Stimulated activated CD4-positive, alpha-beta T cell treated with anti-CD3 and anti-CD28 coated beads, Interleukin-12 subunit alpha, Interleukin-12 subunit beta, amount 100 ng/mL, for 4 hours (primary cell): ENCODE measurements at regions not wholly inside any gene's neighbourhood (a gene's known extent, or its start where the extent isn't known, plus 50 kb on each side); places are given as distances from the start of the nearest gene placed in this dataset.

Experiments used
- DNase-seq: peaks from one replicate; pipeline ENCODE4 v3.0.0-alpha.2; 2020

DNA sequence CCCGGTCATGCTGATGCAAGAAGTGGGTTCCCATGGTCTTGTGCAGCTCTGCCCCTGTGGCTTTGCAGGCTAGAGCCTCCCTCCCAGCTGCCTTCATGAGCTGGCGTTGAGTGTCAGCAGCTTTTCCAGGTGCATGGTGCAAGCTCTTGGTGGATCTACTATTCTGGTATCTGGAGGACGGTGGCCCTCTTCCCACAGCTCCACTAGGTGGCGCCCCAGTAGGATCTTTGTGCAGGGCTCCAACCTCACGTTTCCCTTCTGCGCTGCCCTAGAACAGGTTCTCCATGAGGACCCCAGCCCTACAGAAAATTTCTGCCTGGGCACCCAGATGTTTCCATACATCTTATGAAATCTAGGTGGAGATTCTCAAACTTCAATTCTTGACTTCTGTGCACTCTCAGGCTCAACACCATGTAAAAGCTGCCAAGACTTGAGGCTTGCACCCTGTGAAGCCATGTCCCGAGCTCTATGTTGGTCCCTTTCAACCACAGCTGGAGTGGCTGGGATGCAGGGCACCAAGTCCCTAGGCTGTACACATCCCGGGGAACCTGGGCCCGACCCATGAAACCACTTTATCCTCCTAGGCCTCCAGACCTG is 238.4 kb upstream of the MDFIC2 start:
- peak; percentile 80 for DNase-seq

DNA sequence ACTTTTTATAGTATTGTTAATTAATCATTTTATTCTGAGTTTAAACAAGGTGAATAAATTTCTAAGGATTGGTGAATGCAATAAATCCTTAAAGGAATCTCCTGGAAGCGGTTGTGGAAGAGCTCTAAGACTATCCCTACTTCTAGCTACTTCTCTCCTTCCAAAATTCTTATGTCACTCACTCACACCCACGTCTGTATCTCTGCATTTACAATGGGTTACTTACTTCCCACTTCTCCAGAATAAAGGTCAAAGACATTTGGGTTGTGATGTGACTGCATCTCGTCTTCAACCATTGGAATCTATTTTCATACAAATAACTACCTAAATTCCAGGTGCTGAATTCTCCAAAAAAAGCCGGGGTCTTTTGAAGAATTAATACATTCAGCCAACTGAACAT is 234.2 kb upstream of the MDFIC2 start:
- DNase-seq: no peak

DNA sequence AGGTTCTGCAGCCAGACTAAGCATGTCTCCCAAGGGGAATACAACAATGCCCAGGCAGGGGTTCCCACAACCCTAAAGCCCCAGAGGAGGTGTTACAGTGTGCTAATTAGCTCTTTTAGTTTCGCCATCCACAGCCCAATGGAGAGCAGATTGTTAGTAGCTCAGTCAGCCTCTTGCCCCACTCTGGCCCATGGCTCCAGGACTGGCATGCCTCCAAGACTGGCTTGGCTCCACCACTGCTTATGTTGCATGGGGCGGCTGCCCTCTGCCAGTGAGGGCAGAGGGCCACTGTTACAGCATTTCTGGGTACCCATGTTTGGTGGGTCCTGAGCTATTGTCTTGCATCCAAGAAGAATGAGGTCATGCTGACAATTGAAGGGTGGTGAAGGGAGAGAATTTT is 231.1 kb upstream of the MDFIC2 start:
- DNase-seq: no peak

DNA sequence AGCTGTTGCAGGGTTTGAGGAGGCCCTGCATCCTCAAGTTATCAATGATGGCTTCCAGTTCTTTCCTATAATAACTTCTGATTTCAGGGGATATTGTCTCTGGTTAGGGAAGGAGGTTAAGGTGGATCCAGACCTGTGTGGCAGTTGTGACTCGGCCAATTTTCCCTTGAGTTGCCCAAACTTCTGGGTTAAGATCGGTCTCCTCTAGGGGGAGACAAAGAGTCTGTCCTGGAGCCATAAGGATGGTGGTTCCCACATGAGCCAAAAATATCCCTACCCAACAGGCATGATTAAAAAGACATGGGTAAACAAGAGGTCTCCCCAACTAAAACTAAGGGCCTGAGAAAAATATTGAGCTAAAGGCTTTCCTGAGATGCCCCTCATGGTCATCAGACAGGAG is 227.5 kb upstream of the MDFIC2 start:
- DNase-seq: no peak

DNA sequence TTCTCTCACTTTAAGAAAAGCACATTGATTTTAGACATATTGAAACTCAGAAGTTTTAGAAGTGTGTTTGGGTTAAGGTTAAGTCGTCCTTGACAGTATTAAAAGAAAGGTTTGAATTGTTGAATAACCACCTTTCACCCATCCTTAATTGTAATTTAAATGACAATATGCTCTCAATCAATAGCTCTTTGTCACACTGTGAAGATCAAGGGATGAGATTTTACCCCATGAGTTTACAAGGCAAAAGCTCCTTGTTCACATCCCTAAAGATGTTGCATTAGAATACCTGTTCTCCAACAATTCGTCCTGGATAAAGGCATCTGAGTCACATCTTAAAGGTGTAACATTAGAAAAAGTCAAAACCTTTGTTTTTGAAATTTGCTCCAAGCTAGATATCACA is 220.4 kb upstream of the MDFIC2 start:
- DNase-seq: no peak

DNA sequence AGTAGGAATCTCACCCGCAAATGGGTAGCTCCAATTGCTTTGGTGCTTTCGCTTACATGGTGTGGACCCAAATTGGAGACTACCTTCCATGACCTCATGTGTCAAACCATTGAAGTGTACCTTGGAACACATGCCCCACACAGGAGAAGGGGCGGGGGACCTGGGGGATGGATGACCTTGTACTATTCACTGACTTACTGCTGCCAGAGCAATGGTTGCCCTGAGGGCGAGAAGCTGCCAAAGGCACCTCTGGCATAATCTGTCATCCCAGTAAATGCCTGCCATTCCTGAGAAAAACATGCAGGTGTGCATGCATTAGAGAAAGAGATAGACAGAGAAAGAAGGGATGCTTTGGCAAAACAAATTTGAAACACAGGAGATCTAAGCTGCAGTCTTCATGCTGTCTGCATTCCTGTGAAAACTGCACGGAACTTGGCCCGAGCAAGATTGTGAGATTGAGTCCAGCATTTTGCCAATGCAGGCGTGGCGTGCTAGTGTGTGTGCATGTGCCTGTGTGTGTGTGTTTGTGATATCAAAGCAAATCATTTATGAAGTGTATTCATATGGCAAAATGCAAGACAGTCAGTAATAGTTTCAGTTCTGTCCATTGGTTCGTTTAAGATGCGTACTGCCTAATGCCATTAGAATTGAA is 219.5 kb upstream of the MDFIC2 start:
- DNase-seq: no peak

DNA sequence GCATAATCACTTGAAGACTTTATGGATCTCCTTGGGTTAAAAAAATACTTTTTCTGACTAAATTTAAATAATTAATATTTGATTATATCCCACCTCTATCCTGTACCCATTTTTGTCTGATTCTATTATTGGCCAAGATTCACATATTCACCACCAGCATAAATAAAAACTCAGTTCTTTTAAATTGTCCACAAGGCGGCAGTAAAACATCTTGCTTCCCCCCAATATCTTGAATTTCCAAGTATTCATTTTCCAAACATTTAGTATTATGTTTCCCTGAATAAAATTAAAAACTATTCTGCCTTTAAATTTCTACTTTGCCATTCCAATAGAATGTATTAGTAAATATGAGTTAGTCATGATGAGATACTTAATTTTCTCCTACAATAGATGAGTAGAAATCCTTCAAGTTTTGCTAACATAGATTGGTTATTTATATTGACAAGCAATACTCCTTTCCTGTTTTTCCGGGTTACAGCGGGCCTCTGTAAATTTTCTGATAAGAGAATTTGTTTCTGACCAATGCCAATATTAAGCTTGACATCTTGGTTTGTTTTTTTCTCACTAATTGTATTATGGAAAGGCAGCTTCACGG is 218.7 kb upstream of the MDFIC2 start:
- no peak for DNase-seq

DNA sequence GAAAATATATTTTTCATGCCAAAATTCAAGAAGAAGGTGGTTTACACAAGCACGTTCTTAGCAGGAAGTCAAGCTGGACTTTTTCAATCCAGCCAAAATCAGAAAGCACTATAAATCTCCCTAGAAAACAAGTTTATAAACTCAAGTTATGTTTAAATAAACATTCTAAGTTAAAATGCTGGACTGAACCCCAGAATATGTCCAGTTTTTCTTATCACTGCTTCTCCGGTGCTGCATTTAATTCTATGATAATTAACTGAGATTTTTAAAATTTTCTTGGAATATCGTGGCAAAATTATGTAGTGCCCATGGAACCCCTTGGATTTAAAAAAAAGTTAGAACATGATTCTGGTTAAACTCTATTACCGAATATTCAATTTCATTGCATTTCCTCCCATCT is 218.2 kb upstream of the MDFIC2 start:
- DNase-seq: no peak

DNA sequence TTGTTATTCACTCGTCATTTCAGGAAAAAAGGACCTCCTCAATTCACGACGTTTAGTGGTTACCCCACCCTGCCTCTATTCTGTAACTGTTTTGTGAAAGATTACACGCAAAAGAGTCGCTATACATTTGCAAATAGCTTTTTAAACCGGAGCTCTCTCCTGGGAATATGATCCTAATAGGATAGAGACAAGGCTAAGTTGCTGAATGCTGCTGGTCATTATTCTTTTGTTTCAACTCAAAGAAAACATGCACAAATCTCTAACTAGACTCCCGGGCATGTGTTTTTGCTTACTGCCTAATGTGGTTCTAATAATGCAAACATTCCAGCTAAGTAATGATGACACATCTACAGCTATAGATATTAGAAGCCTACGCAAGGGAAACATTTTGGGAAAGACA is 214.6 kb upstream of the MDFIC2 start:
- DNase-seq: no peak

DNA sequence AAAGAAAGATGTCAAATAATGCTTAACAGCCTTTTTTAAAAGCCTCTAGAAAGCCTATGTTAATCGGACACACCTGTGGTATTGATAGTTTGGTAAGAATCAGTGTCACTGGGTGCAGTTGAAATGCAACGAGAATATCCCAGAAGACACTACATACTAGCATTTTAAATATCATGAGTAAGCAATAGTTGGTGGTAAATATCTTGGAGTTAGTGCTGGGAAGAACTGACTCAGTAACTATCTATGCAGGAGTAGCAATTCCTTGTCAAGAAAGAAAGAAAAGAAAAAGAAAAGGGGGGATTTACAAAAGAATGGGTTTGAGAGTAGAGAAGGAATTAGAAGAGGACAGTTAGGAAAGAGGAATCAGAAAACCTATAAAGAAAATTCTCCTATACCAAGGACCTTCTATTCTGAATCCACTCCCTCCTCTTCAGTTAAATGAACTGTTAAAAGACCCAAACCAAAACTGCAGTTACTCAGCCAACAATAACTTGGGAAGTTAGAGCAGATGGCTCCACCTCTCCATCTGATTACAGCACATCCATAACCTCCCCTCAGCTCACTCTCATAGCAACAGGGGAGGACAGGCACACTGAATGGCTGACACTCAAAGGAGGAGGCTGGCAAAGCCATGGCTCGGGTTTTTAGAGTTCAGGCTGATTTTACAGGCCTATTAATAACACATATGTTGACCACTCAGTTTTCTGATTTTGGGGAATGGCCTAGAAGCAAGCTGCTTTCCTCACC is 207.6 kb upstream of the MDFIC2 start:
- no peak for DNase-seq

DNA sequence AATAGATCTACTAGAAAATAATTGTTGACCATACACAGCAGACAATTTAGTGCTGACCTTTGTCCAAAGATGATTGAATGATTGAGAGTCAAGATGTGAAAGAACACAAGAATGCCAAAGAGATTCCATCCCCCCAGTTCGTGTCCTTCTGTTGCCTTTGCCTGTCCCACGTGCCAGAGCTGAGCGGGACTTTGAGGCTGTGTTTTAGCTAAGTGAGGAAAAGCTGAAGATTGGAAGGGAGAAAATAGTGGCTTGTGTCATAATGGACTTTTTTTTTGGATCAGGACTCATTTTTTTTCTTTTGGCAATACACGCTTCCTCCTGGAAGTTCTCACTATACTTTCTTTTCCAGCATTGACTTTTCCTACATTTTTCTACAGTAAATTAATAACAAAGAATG is 206.6 kb upstream of the MDFIC2 start:
- DNase-seq: no peak

DNA sequence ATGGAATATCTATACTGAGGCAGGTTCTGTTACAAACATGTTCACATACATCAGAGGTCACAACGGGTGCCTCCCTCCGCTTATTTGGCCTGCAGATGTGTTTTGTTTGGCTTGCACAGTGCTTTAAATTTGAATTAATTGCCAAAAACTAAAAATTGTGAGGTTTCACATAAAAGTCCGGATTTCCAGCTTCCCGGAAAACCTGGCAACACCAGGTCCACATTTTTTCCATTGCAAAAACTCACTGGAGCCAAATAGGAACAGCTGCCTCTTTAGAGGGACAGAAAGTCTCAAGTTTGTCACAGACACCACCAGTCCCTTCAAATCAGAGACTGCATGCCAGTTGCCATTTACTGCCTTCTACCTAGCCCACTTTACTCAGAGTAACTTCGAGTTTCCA is 205.9 kb upstream of the MDFIC2 start:
- no peak for DNase-seq

DNA sequence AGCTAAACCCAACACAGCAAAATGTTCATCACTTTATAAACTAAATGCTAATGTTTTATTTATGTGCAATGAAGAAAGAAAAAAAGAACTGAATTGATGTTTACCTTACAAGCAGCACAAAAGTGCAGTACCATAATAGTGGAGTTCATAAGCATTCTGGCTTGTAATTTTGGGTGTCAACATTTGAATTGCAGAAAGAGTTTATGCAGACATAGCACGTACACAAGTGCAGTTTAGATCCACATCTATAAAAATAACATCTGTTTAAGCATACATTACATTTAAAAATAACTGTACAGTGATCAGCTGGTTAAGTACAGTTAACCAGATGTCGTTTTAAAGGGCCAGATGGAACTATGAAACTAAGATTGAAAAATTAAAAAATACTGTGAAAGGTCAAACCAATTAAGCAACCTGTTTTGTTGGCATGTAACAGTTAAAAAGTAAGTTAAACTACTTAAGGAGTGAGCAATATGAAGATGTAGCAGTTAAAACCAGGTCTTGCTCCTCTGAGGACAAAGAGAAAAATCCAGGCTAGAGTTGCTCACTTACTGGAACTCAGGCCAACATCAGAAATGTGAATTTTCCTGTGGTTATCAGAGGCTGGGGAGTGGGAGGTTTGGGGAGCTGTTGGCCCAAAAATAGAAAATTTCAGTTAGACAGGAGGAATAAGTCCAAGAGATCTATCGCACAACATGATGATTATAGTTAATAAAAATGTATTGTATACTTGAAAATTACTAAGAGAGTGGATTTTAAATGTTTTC is 204.9 kb upstream of the MDFIC2 start:
- no peak for DNase-seq

DNA sequence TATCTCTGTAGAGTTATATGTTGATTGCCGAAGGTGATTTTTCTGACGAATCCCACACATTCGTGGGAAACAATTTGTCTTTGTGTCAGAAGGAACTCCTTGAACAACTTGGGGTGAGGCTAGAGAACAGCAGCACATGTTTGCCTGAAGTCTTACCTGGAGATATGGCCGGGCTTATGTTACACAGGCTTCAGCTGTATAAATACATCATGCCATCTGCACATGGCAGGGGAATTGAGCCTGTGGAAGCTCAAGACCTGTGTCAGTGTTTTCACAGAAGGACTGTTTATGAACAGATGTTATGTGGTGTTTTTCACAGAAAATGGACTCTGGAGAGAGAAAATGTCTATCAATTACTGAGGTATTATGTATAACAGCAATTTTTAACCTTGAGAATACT is 203.6 kb upstream of the MDFIC2 start:
- no peak for DNase-seq

DNA sequence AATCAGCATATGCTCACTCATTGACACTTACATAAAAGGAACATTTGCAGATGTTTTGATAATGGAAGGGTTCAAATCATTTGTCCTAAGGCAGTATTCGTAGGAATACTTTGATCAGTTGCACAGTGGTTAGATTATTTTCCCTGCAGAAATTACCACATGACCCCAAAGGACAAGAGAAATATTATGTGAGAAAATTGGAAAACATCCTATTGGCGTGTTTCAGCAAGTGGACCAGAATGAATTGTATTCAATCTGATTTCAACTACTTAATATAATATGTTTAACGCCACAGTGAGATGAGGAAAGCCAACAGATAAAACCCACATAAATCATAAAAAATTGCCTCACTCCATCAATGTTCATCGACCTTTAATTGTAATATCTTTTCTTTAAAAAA is 195.0 kb upstream of the MDFIC2 start:
- no peak for DNase-seq

DNA sequence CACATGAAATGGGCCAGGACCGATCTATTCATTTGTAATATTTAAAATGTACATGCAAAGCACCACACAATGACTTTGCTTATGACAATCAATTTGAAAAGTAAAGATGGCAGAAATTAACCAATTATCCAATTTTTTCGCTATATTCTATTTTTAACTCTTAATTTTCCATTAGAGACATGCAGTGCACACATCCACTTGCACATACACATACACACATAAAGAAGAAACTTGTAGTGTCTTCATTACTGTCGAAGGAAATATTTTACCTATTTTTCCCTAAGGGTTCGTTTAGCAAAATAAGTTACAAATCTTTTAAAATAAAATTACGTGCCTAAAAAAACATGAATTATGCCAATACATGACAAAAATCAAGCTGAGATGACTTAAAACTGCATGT is 194.3 kb upstream of the MDFIC2 start:
- no peak for DNase-seq

DNA sequence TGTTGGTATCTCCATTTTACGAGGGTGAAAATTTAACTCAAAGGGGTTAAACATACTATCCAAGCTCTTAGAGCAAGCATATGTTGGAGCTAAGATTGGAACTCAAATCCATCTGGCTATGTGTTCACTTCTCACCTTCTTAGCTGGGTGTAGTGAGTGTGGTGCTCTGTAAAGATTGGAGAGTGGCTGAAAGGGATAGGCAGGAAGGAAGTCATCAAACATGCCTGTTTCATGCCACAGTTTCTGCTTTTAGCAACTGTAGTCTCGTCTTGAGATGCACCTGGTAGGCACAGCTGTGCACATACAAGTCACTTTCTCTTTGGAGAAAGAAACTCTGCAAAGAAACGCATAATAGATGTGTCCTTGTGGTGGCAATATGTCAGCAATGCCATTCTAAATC is 189.1 kb upstream of the MDFIC2 start:
- no peak for DNase-seq

DNA sequence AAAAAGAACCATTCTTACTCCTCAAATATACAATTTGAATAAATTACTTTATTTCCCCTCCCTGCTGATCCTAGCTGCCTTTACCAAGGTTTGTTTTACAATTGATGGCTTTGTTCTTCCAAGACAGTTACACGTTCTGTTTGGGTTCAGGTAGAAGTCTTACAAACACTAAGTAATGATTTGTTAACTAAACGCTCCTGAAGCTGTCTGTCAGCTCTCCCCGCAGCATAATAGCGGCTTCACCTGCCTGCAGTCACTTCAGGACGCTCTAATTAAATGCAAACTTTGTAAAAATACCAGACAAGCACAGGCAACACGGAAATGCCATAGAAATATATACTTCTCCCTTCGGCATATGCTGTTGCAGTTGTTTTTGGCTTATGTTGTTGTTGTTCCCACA is 176.4 kb upstream of the MDFIC2 start:
- DNase-seq: no peak

DNA sequence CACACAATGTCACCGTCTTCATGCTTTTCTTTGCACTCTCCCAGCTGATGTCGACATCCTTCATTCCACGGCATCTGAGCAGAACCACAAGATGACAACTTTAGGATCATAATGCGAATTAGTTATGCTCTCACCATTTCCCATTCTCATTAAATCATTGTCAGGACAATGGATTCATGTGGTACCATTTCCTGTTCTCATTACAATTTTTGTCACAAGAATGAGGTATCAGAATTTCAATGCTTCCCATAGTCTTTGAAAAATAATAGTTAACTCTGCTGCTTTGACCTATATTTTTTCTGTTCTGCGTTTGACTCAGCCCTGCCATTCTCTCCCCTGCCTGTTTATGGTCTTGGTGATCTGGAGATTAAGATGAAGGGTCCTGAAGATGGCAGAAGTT is 175.7 kb upstream of the MDFIC2 start:
- no peak for DNase-seq

DNA sequence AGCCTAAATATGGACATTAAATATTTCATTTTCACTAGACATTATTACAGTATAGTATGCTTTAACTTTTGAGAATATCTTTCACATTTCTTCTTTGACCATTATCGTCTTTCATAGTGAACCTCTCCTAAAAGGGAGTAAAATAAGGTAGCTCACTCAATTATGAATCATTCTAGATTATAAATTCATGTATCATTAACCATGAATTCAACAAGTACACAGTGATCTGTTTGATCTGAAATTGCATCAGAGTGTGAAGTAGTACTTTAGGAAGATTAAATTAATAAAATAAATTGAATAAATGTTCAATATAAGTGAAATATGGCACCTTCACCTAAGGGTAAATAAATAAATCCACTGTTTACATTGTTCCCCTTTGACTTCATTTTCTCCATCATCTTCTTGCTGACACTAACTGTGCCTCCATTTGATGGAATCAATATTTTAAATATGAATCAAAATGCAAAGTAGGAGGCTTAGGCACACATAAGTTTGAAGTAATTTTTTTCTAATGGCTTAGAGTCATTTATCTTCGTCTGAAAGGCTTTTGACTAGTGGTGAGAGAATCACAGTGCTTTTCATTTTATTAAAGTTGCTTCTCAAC is 174.1 kb upstream of the MDFIC2 start:
- no peak for DNase-seq

DNA sequence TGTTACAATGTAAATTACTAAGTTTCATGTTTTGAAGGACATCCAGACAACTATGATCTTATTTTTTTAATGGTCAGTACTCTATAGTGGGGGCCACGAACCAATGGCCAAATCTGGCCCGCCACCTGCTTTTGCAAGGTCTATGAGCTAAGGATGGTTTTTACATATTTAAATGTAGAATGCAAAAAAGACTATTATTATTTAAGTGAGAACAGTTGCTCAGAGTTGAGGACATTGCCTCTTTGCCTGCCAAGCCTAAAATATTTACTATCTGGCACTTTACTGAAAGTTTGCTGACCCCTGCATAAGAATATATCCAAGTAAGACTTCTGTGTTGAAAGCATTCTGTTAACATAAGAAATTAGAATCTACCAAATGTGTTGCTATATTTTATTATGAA is 163.7 kb upstream of the MDFIC2 start:
- no peak for DNase-seq

DNA sequence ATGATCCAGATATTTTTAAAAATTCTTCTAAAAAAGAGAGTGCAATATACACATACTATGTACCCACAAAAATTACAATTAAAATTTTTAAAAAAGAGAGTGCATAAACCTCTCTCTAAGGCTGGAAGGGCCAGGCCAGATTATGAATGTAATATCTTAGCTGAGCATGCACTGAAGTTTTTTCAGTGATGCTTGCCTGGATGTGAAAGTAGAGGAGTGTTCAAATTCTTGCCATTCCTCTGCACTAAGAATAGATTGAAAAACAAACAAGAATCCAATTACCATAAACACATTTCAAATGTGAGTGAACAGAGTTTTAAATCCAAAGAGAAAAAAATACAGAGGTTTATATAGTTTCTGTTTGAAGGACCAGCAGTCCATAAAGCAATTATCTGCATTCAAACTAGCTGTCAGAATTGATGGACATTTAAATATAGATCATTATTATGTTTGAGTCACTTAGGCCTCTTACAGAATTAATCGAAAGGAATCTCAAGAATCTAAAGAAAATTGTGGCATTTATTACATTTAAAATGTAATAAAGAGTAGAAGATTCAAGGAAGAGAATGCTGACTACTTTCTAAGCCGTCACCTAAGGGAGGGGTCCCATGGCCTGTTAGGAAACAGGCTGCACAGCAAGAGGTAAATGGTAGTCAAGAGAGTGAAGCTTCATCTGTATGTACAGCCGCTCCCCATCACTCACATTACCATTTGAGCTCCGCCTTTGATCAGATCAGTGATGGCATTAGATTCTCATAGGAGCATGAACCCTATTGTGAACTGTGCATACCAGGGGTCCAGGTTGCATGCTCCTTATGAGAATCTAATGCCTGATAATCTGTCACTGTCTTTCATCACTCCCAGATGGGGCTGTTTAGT is 159.3 kb upstream of the MDFIC2 start:
- no peak for DNase-seq
